RPMI7951 (cell line): ENCODE measurements at regions not wholly inside any gene's neighbourhood (a gene's known extent, or its start where the extent isn't known, plus 50 kb on each side); places are given as distances from the start of the nearest gene placed in this dataset.
"Not testable (repeated sequence)": the region's sequence is repeated elsewhere in the genome, so short reads cannot be mapped to it uniquely, and the experiment has no call there.

ENCODE experiments used
- DNase-seq: peaks from one replicate; pipeline ENCODE4 v3.0.0-alpha.2; 2012; ENCODE audit warnings: low read depth

GRCh38 chr2:226086190-226086589, 686.7 kb downstream of the NYAP2 start:
- no peak for DNase-seq

GRCh38 chr2:226085425-226085824, 685.9 kb downstream of the NYAP2 start:
- not testable (repeated sequence) for DNase-seq

GRCh38 chr2:226080334-226080733, 680.8 kb downstream of the NYAP2 start:
- peak; percentile 33 for DNase-seq

- peak; percentile 68 for DNase-seq
These were observed 680.2 kb downstream of the NYAP2 start for GRCh38 chr2:226079671-226080181.

- peak; percentile 10 for DNase-seq
These were observed 679.7 kb downstream of the NYAP2 start for GRCh38 chr2:226079196-226079595.

GRCh38 chr2:226078666-226079065, 679.2 kb downstream of the NYAP2 start:
- DNase-seq, result no peak

- DNase-seq, result no peak
These were observed 678.3 kb downstream of the NYAP2 start for GRCh38 chr2:226077841-226078240.

- DNase-seq, result peak; percentile 35
These were observed 677.5 kb downstream of the NYAP2 start for GRCh38 chr2:226077031-226077430.

- no peak for DNase-seq
These were observed 677.0 kb downstream of the NYAP2 start for GRCh38 chr2:226076529-226076928.

GRCh38 chr2:226074391-226074790, 674.9 kb downstream of the NYAP2 start:
- no peak for DNase-seq

GRCh38 chr2:226073496-226074160, 674.1 kb downstream of the NYAP2 start:
- no peak for DNase-seq

GRCh38 chr2:226066873-226067272, 667.4 kb downstream of the NYAP2 start:
- no peak for DNase-seq

- no peak for DNase-seq
These were observed 666.9 kb downstream of the NYAP2 start for GRCh38 chr2:226066391-226066790.

- DNase-seq, result no peak
These were observed 665.5 kb downstream of the NYAP2 start for GRCh38 chr2:226064932-226065570.

- DNase-seq, result peak; percentile 82
These were observed 664.4 kb downstream of the NYAP2 start for GRCh38 chr2:226063704-226064440.

GRCh38 chr2:226059961-226060627, 660.6 kb downstream of the NYAP2 start:
- DNase-seq, result peak; percentile 20

GRCh38 chr2:226057914-226058313, 658.4 kb downstream of the NYAP2 start:
- DNase-seq, result no peak

- no peak for DNase-seq
These were observed 657.9 kb downstream of the NYAP2 start for GRCh38 chr2:226057365-226057764.

- no peak for DNase-seq
These were observed 653.4 kb downstream of the NYAP2 start for GRCh38 chr2:226052772-226053416.

- peak; percentile 25 for DNase-seq
These were observed 651.3 kb downstream of the NYAP2 start for GRCh38 chr2:226050822-226051221.

GRCh38 chr2:226048611-226049010, 649.1 kb downstream of the NYAP2 start:
- peak; percentile 88 for DNase-seq

- DNase-seq, result no peak
These were observed 645.6 kb downstream of the NYAP2 start for GRCh38 chr2:226045080-226045479.
